ENCODE measurements at regions not wholly inside any gene's neighbourhood (a gene's known extent, or its start where the extent isn't known, plus 50 kb on each side); places are given as distances from the start of the nearest gene placed in this dataset.

- H3K9me3 Mint-ChIP-seq (ENCODE audit: unreplicated experiment) = no peaks in the 10 kb centered on the region
- FAIRE-seq (peak; percentile 32), DNase-seq (ENCODE audit: low read depth) (peak; percentile 25)
- H3K27ac ChIP-seq (ENCODE audit: low read depth, low read length) = no peak overlapping the region
- no peaks in the 10 kb centered on the region for H3K36me3 Mint-ChIP-seq (ENCODE audit: low read depth, unreplicated experiment)
- no peaks in the 10 kb centered on the region for H3K36me3 ChIP-seq (ENCODE audit: insufficient read depth, low read length)
- H3K4me3 ChIP-seq (ENCODE audit: insufficient read depth, low read depth, low read length) = no peak overlapping the region
- no peak overlapping the region for H3K4me3 Mint-ChIP-seq (ENCODE audit: unreplicated experiment)
- no peaks in the 10 kb centered on the region for H3K27me3 Mint-ChIP-seq (ENCODE audit: low read depth, unreplicated experiment)
- no peaks in the 10 kb centered on the region for H3K4me1 Mint-ChIP-seq (ENCODE audit: low read depth, unreplicated experiment)
- H3K9ac ChIP-seq (ENCODE audit: low read length) = no peak overlapping the region
- no peaks in the 10 kb centered on the region for H3K9me3 ChIP-seq (ENCODE audit: insufficient read depth, low read depth, low read length)
- no peak overlapping the region for H3K27ac Mint-ChIP-seq (ENCODE audit: unreplicated experiment)
- peaks cover under 1% of the 10 kb centered on the region for H3K4me1 ChIP-seq (ENCODE audit: insufficient read depth, low read length)
- H3K27me3 ChIP-seq (ENCODE audit: insufficient read depth, low read length) = no peaks in the 10 kb centered on the region
- TF ChIP-seq CTCF (IDR thresholded peaks at IDR 0.05; ENCODE audit: insufficient read depth, low read depth, low read length) (no peak), EZH2 (IDR thresholded peaks at IDR 0.05; ENCODE audit: insufficient read depth, low read length) (no peak)
- H3K4me2 ChIP-seq (ENCODE audit: low read length) = no peak overlapping the region
- H2AFZ ChIP-seq (ENCODE audit: low read depth, low read length) = no peak overlapping the region
- no peaks in the 10 kb centered on the region for H3K79me2 ChIP-seq (ENCODE audit: insufficient read depth, low read length)
- H4K20me1 ChIP-seq (ENCODE audit: insufficient read depth, low read length) = no peaks in the 10 kb centered on the region
Observed at GRCh38 chr12:25835385-25835784, 123.1 kb upstream of the RASSF8 start.

GRCh38 chr12:25838007-25838406 is 120.5 kb upstream of the RASSF8 start:
- no peak overlapping the region for H3K9ac ChIP-seq (ENCODE audit: low read length)
- H3K36me3 ChIP-seq (ENCODE audit: insufficient read depth, low read length) = no peaks in the 10 kb centered on the region
- no peaks in the 10 kb centered on the region for H3K27me3 ChIP-seq (ENCODE audit: insufficient read depth, low read length)
- H4K20me1 ChIP-seq (ENCODE audit: insufficient read depth, low read length) = no peaks in the 10 kb centered on the region
- no peak overlapping the region for H3K4me3 ChIP-seq (ENCODE audit: insufficient read depth, low read depth, low read length)
- Mint-ChIP-seq H3K9me3 (ENCODE audit: unreplicated experiment) (no peaks in the 10 kb centered on the region), H3K4me1 (ENCODE audit: low read depth, unreplicated experiment) (no peaks in the 10 kb centered on the region), H3K27me3 (ENCODE audit: low read depth, unreplicated experiment) (no peaks in the 10 kb centered on the region), H3K4me3 (ENCODE audit: unreplicated experiment) (no peak overlapping the region), H3K36me3 (ENCODE audit: low read depth, unreplicated experiment) (no peaks in the 10 kb centered on the region), H3K27ac (ENCODE audit: unreplicated experiment) (no peak overlapping the region)
- no peaks in the 10 kb centered on the region for H3K79me2 ChIP-seq (ENCODE audit: insufficient read depth, low read length)
- TF ChIP-seq CTCF (IDR thresholded peaks at IDR 0.05; ENCODE audit: insufficient read depth, low read depth, low read length) (no peak), EZH2 (IDR thresholded peaks at IDR 0.05; ENCODE audit: insufficient read depth, low read length) (no peak)
- no peak overlapping the region for H3K4me2 ChIP-seq (ENCODE audit: low read length)
- H3K9me3 ChIP-seq (ENCODE audit: insufficient read depth, low read depth, low read length) = no peaks in the 10 kb centered on the region
- H3K4me1 ChIP-seq (ENCODE audit: insufficient read depth, low read length) = peaks cover 8% of the 10 kb centered on the region
- FAIRE-seq (peak; percentile 23), DNase-seq (ENCODE audit: low read depth) (no peak)
- no peak overlapping the region for H2AFZ ChIP-seq (ENCODE audit: low read depth, low read length)
- H3K27ac ChIP-seq (ENCODE audit: low read depth, low read length) = no peak overlapping the region

- H3K27me3 ChIP-seq (ENCODE audit: insufficient read depth, low read length) = no peaks in the 10 kb centered on the region
- no peak for TF ChIP-seq CTCF (IDR thresholded peaks at IDR 0.05; ENCODE audit: insufficient read depth, low read depth, low read length)
- H3K4me3 ChIP-seq (ENCODE audit: insufficient read depth, low read depth, low read length) = no peak overlapping the region
- H3K79me2 ChIP-seq (ENCODE audit: insufficient read depth, low read length) = no peaks in the 10 kb centered on the region
- FAIRE-seq (peak; percentile 63), DNase-seq (ENCODE audit: low read depth) (peak; percentile 67)
- H3K36me3 Mint-ChIP-seq (ENCODE audit: low read depth, unreplicated experiment) = no peaks in the 10 kb centered on the region
- no peak overlapping the region for H3K27ac Mint-ChIP-seq (ENCODE audit: unreplicated experiment)
- H3K9ac ChIP-seq (ENCODE audit: low read length) = no peak overlapping the region
- no peaks in the 10 kb centered on the region for H3K27me3 Mint-ChIP-seq (ENCODE audit: low read depth, unreplicated experiment)
- peak overlapping the region; percentile 23 for H3K27ac ChIP-seq (ENCODE audit: low read depth, low read length)
- H3K9me3 ChIP-seq (ENCODE audit: insufficient read depth, low read depth, low read length) = no peaks in the 10 kb centered on the region
- no peaks in the 10 kb centered on the region for H3K36me3 ChIP-seq (ENCODE audit: insufficient read depth, low read length)
- H4K20me1 ChIP-seq (ENCODE audit: insufficient read depth, low read length) = no peaks in the 10 kb centered on the region
- no peaks in the 10 kb centered on the region for H3K4me1 Mint-ChIP-seq (ENCODE audit: low read depth, unreplicated experiment)
- peaks cover 8% of the 10 kb centered on the region for H3K4me1 ChIP-seq (ENCODE audit: insufficient read depth, low read length)
- H3K4me3 Mint-ChIP-seq (ENCODE audit: unreplicated experiment) = no peak overlapping the region
- H2AFZ ChIP-seq (ENCODE audit: low read depth, low read length) = no peak overlapping the region
- H3K9me3 Mint-ChIP-seq (ENCODE audit: unreplicated experiment) = no peaks in the 10 kb centered on the region
- peak overlapping the region; percentile 44 for H3K4me2 ChIP-seq (ENCODE audit: low read length)
Observed at GRCh38 chr12:25839470-25839869, 119.0 kb upstream of the RASSF8 start.
